ENCODE measurements at regions not wholly inside any gene's neighbourhood (a gene's known extent, or its start where the extent isn't known, plus 50 kb on each side); places are given as distances from the start of the nearest gene placed in this dataset.

DNA sequence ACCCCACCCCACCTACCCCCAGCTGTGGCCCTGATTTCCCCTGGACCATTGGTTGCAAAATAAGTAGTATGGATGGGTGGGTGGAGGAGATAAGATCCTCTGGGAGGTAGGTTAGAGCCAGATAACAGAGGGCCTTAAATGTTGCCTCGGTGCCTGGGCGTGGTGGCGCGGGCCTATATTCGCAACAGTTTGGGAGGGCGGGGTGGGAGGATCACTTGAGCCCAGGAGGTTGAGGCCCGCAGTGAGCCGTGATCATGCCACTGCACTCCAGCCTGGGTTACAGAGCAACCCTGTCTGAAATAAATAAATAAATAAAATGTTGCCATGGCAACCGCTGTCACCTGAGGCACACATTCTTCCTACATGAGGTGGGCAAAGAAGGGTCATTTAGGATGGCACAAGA is 103.3 kb upstream of the GATA6 start:
- dilution Hi-C loops (cut with MboI; ENCODE audit: extremely low pct_ligation_motif_present, low sequenced_read_pairs) = no loop called here

More for the DNA sequence above, 103.3 kb upstream of the GATA6 start:
- Histone ChIP-seq H4K20me1 (replicated peaks; ENCODE audit: control insufficient read depth, extremely low read depth, insufficient read depth, low read length) (no peaks in the 10 kb centered on the region), H3K9me1 (replicated peaks; ENCODE audit: control insufficient read depth, extremely low read depth, insufficient read depth, low read length) (no peaks in the 10 kb centered on the region), H3K27me3 (ENCODE audit: control insufficient read depth in 2 of 2, insufficient read depth in 2 of 2, low read length in 2 of 2) (peaks cover 5 to 8% of the 10 kb centered on the region in 2 experiments), H3K4me3 (replicated peaks in 1 of 3; ENCODE audit: insufficient read depth in 1 of 3, low read depth in 1 of 3, low read length in 3 of 3) (no peak overlapping the region), H3K79me2 (ENCODE audit: control insufficient read depth, insufficient read depth, low read length) (no peaks in the 10 kb centered on the region), H3K27ac (ENCODE audit: insufficient read depth, low read depth, low read length) (no peak overlapping the region), H3K36me3 (ENCODE audit: control insufficient read depth in 2 of 2, extremely low read depth in 1 of 2, insufficient read depth in 2 of 2, low read length in 2 of 2) (no peaks in the 10 kb centered on the region), H3K4me2 (ENCODE audit: insufficient read depth, low read length) (no peak overlapping the region), H3K9me3 (replicated peaks; ENCODE audit: control insufficient read depth, insufficient read depth, low read length) (no peaks in the 10 kb centered on the region), H3K9ac (replicated peaks; ENCODE audit: extremely low read depth, insufficient read depth, low read length) (no peak overlapping the region), H3K4me1 (ENCODE audit: control insufficient read depth, extremely low read depth, insufficient read depth, low read length) (no peaks in the 10 kb centered on the region), H2AFZ (ENCODE audit: low read depth, low read length) (no peak overlapping the region)
- BruUV-seq (replicated peaks) = no TSS peak
- FAIRE-seq = no peak
- ChIA-PET POLR2A (no interaction called here), CTCF (no interaction called here)
- intact Hi-C loops (cut with micrococcal nuclease) = no loop called here
- no peak for TF ChIP-seq FOS (IDR thresholded peaks at IDR 0.05; ENCODE audit: borderline replicate concordance, insufficient read depth, low read length)
- no peak for TF ChIP-seq CTCF (IDR thresholded peaks at IDR 0.05; ENCODE audit: extremely low read depth in 1 of 2, insufficient read depth in 1 of 2, low read depth in 1 of 2, low read length in 2 of 2)
- no peak for TF ChIP-seq JUN (IDR thresholded peaks at IDR 0.05; ENCODE audit: borderline replicate concordance, insufficient read depth, insufficient read length, low read depth)
- TF ChIP-seq MYC (IDR thresholded peaks at IDR 0.05; ENCODE audit: low read depth, low read length) = no peak
- TF ChIP-seq GATA2 (IDR thresholded peaks at IDR 0.05; ENCODE audit: insufficient read depth, insufficient read length, low read depth, low read length) = no peak
- TF ChIP-seq POLR2AphosphoS5 (IDR thresholded peaks at IDR 0.05; ENCODE audit: insufficient read depth, low read depth, low read length) = no peak
- TF ChIP-seq MAX (IDR thresholded peaks at IDR 0.05; ENCODE audit: insufficient read depth, insufficient read length) = no peak
- no peak for TF ChIP-seq POLR2A (IDR thresholded peaks at IDR 0.05; ENCODE audit: low read depth, low read length)
- TF ChIP-seq EZH2 (IDR thresholded peaks at IDR 0.05; ENCODE audit: borderline replicate concordance, low read depth, low read length, severe bottlenecking) = no peak
- no peak for DNase-seq (ENCODE audit: low read depth, low spot score)

All from endothelial cell of umbilical vein (primary cell).